Left ventricle myocardium inferior (tissue), 1 donor: ENCODE measurements at regions not wholly inside any gene's neighbourhood (a gene's known extent, or its start where the extent isn't known, plus 50 kb on each side); places are given as distances from the start of the nearest gene placed in this dataset.
"Not testable (repeated sequence)": the region's sequence is repeated elsewhere in the genome, so short reads cannot be mapped to it uniquely, and the experiment has no call there.

ENCODE experiments used
- DNase-seq: peaks from one replicate; pipeline ENCODE4 v3.0.0-alpha.2; 2020
- H3K27ac ChIP-seq: fragments of 200-600 bp; replicated peaks from 2 replicates; pipeline ENCODE4 v1.8.0; 2021
- H3K27me3 ChIP-seq: fragments of 200-600 bp; 2 replicates; pipeline ENCODE4 v1.8.0; 2021; ENCODE audit warnings: low read depth
- H3K36me3 ChIP-seq: fragments of 200-600 bp; 2 replicates; pipeline ENCODE4 v1.8.0; 2021
- H3K4me1 ChIP-seq: fragments of 200-600 bp; 2 replicates; pipeline ENCODE4 v1.8.0; 2021
- H3K4me3 ChIP-seq: fragments of 200-600 bp; 2 replicates; pipeline ENCODE4 v1.8.0; 2021; ENCODE audit warnings: mild to moderate bottlenecking, moderate library complexity
- H3K9me3 ChIP-seq: fragments of 200-600 bp; replicated peaks from 2 replicates; pipeline ENCODE4 v1.8.0; 2021
- intact Hi-C: fragments of 100-400 bp; cut with micrococcal nuclease; formaldehyde crosslinking; loops from one replicate; pipeline ENCODE4 v1.11.0; 2022
- TF ChIP-seq, protein P1 (sequence below): fragments of 200-600 bp; IDR thresholded peaks from 2 replicates; pipeline ENCODE4 v1.8.0; 2021; ENCODE audit warnings: antibody characterized with exemption, mild to moderate bottlenecking, borderline replicate concordance
- donor health status: DM: no; HTN: yes; CAD: no; lungs with severe emphysema.

DNA sequence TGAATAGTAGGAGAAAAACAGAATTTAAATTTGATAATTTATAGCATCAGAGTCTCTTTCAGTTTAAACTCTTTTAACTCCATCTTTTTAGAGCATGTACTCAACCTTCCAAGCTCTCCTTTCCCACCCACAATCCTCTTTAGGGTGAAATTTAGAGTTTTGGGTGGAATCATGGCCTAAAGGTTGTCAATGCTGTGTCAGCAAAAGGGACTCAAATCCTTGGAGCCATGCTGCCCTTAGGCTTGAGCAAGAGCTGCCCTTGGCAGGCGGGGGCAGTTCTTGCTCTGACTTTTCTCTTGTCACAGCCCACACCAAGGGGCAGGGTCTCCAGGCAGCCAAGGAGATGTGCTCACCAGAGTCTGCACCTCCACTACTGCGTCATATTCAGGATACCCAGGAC, 102.4 kb downstream of the MTX3 start:
- Histone ChIP-seq H3K4me3 (no peak overlapping the region), H3K9me3 (peaks cover 3% of the 10 kb centered on the region), H3K36me3 (no peaks in the 10 kb centered on the region), H3K4me1 (peaks cover 5% of the 10 kb centered on the region), H3K27me3 (no peaks in the 10 kb centered on the region), H3K27ac (no peak overlapping the region)
- intact Hi-C loops = no loop called here
- no peak for DNase-seq
- TF ChIP-seq, protein P1, sequence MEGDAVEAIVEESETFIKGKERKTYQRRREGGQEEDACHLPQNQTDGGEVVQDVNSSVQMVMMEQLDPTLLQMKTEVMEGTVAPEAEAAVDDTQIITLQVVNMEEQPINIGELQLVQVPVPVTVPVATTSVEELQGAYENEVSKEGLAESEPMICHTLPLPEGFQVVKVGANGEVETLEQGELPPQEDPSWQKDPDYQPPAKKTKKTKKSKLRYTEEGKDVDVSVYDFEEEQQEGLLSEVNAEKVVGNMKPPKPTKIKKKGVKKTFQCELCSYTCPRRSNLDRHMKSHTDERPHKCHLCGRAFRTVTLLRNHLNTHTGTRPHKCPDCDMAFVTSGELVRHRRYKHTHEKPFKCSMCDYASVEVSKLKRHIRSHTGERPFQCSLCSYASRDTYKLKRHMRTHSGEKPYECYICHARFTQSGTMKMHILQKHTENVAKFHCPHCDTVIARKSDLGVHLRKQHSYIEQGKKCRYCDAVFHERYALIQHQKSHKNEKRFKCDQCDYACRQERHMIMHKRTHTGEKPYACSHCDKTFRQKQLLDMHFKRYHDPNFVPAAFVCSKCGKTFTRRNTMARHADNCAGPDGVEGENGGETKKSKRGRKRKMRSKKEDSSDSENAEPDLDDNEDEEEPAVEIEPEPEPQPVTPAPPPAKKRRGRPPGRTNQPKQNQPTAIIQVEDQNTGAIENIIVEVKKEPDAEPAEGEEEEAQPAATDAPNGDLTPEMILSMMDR = no peak

DNA sequence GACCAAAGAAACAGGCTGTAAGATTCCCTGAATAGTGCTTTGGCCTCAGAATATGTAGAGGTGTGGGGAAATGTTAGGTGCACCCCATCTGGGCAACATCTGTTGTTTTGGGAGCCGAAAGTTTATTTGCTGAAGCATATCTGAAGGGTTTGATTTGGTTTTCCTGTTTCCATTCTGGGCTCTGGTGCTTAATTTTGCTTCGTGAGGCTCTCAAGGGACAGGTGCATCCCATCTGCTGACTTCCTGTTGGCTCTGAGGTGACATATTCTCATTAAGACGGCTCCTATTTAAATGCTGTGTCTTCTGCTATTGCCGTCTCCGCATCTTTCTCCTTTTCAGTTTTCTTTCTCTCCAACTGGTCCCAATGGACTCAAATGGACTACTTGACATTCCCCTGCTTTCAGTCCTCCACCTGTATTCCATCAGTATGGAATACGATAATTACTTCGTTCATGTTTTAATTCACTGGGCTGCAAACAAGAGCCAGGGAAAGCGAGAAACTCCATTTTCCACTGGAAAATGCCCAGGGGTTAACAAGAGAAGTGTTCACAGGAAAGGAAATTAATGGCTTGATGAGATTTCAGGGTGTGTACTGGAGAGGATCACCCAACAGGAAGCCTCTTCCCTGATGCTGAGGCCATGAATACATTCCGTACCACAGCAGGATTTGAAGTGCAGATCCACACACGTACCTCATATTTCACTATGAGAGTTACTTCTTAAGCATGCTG, 104.0 kb downstream of the MTX3 start:
- Histone ChIP-seq H3K4me3 (no peak overlapping the region), H3K9me3 (peaks cover 3% of the 10 kb centered on the region), H3K27ac (no peak overlapping the region), H3K27me3 (no peaks in the 10 kb centered on the region), H3K4me1 (peaks cover 5% of the 10 kb centered on the region), H3K36me3 (no peaks in the 10 kb centered on the region)
- intact Hi-C loops = no loop called here
- no peak for DNase-seq
- TF ChIP-seq, protein P1 = no peak

DNA sequence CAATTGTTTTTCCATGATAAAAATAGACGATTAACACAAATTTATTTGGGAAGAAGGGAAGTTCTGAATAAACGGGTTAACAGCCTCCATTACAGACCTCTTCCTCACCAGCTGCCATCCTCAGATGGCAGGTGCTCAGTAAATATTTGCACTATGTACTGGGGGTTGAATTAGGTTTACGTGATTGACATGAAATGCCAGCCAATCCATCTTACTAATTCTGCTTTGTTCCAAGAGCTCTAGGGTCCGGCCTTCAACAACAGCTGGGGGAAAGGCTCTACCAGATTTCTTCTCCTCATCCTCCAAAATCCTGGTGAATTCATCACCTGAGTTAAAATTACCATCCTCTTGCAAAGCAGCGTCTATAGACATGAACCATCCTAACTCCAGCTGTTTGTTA, 104.6 kb downstream of the MTX3 start:
- TF ChIP-seq, protein P1 = no peak
- intact Hi-C loops = no loop called here
- no peaks in the 10 kb centered on the region for H3K36me3 ChIP-seq
- DNase-seq = no peak
- H3K4me1 ChIP-seq = peaks cover 5% of the 10 kb centered on the region
- H3K4me3 ChIP-seq = no peak overlapping the region
- H3K27me3 ChIP-seq = no peaks in the 10 kb centered on the region
- H3K27ac ChIP-seq = no peak overlapping the region
- peaks cover 3% of the 10 kb centered on the region for H3K9me3 ChIP-seq

DNA sequence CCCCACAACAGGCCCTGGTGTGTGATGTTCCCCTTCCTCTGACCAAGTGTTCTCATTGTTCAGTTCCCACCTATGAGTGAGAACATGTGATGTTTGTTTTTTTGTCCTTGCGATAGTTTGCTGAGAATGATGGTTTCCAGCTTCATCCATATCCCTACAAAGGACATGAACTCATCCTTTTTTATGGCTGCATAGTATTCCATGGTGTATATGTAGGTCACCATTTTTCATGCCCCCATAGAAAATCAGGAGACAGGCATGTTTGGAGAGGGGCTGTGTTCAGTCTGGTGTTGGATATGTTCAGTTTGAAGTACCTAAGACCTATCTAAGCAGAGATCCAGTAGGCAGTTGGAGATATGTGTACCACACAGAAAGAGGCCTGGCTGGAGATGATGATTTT, 111.2 kb downstream of the MTX3 start:
- H3K27me3 ChIP-seq, H3K4me3 ChIP-seq, intact Hi-C loops, H3K36me3 ChIP-seq, H3K9me3 ChIP-seq, H3K27ac ChIP-seq, DNase-seq: not testable (repeated sequence)
- H3K4me1 ChIP-seq = peaks cover 12% of the 10 kb centered on the region

DNA sequence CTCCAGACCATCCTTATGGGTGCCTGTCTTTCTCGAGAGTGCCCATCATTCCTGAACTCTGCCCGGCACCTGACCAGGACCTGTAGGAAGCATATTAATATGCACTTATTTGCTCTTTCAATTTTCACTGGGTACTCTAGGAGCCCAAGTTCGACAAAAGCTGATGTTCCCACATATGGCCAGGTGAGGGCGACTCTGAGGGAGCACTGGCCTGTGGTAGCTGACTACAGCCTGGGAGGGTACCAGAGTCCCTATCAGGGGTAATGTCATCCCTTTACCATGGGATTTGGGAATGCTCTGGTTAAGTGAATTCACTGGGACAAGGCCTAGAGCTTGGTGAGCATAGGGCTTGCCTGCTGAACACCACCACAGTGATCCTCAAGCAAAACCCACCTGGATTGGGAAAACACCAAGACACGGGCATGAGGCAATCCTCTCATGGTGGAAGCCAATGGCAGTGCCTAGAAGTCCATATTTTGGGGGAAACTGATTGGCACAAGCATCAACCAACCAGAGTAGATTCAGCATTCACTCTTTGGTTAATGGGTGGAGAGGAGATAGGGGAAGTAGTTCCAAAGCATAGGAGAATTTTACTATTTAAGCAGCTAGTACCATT, 112.2 kb downstream of the MTX3 start:
- Histone ChIP-seq H3K27ac (no peak overlapping the region), H3K9me3 (no peaks in the 10 kb centered on the region), H3K36me3 (no peaks in the 10 kb centered on the region), H3K4me1 (peaks cover 15% of the 10 kb centered on the region), H3K4me3 (no peak overlapping the region), H3K27me3 (no peaks in the 10 kb centered on the region)
- TF ChIP-seq, protein P1 = peak; percentile 29
- DNase-seq = no peak
- intact Hi-C loops = no loop called here

DNA sequence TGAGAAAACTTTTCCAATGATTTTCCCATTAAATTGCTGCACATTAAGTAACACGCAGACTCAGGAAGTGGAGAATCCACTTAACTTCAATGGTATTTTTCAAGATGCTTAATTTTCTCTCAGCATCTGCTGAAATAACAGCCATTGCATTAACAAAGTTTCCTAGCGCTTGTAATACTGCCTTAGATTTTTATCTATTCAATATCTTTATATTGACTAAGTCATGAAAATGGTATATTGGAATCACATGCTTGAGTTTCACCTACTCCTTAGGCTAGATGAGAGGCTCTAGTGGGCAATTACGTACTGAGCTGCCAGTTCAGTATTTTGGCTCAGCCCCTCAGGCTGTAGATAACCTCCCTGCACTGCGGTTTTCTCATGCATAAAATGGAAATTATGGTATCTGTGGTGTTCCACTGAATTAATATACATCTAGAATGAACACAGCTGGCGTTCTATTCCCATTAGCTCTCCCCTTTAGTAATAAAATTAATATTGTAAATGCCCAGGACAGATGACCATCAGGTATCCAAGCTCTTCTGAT, 112.9 kb downstream of the MTX3 start:
- Histone ChIP-seq H3K36me3 (no peaks in the 10 kb centered on the region), H3K4me1 (peaks cover 19% of the 10 kb centered on the region), H3K9me3 (no peaks in the 10 kb centered on the region), H3K27ac (no peak overlapping the region), H3K4me3 (no peak overlapping the region), H3K27me3 (no peaks in the 10 kb centered on the region)
- intact Hi-C loops = no loop called here
- no peak for DNase-seq
- TF ChIP-seq, protein P1 = no peak
